ENCODE measurements at regions not wholly inside any gene's neighbourhood (a gene's known extent, or its start where the extent isn't known, plus 50 kb on each side); places are given as distances from the start of the nearest gene placed in this dataset.

GRCh38 chr16:55133654-55134053, 190.3 kb upstream of the IRX6 start:
- Histone ChIP-seq H3K4me1 (no peaks in the 10 kb centered on the region), H3K9me3 (no peaks in the 10 kb centered on the region), H3K4me3 (ENCODE audit: low read depth, low read length) (no peak overlapping the region), H3K36me3 (no peaks in the 10 kb centered on the region), H3K27me3 (no peaks in the 10 kb centered on the region; the same call in 1 of the 2 replicates)
- no peak for DNase-seq
- TF ChIP-seq CTCF (IDR thresholded peaks at IDR 0.05; ENCODE audit: low read depth, low read length), result no peak

- Histone ChIP-seq H3K27me3 (no peaks in the 10 kb centered on the region; the same call in 1 of the 2 replicates), H3K36me3 (no peaks in the 10 kb centered on the region), H3K4me3 (ENCODE audit: low read depth, low read length) (no peak overlapping the region), H3K4me1 (no peaks in the 10 kb centered on the region), H3K9me3 (no peaks in the 10 kb centered on the region)
- no peak for DNase-seq
- no peak for TF ChIP-seq CTCF (IDR thresholded peaks at IDR 0.05; ENCODE audit: low read depth, low read length)
These were observed 187.4 kb upstream of the IRX6 start for GRCh38 chr16:55136356-55137150.

DNA sequence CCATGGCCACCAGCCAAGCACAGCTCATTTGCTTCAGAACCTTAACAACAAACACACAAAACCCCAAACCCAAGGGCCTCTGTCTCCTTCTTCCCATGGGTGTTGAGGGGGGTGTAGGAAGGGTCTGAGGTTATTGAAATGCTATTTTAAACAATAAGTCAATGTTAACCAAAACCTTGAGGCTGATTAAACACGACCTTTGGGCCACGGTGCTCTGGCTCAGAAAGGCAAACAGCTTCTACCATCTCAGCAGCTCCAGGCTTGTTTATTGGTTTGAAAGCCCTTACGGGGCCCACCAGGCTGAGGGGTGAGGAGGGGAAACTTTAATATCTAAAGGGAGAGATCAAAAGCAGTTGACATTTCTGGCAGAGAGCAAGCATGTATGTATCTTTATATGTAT, 185.7 kb upstream of the IRX6 start:
- no peak for DNase-seq
- H3K36me3 ChIP-seq, result no peaks in the 10 kb centered on the region
- no peaks in the 10 kb centered on the region for H3K9me3 ChIP-seq
- TF ChIP-seq CTCF (IDR thresholded peaks at IDR 0.05; ENCODE audit: low read depth, low read length), result no peak
- H3K4me1 ChIP-seq, result no peaks in the 10 kb centered on the region
- H3K27me3 ChIP-seq, result no peaks in the 10 kb centered on the region; the same call in 1 of the 2 replicates
- H3K4me3 ChIP-seq (ENCODE audit: low read depth, low read length), result no peak overlapping the region

DNA sequence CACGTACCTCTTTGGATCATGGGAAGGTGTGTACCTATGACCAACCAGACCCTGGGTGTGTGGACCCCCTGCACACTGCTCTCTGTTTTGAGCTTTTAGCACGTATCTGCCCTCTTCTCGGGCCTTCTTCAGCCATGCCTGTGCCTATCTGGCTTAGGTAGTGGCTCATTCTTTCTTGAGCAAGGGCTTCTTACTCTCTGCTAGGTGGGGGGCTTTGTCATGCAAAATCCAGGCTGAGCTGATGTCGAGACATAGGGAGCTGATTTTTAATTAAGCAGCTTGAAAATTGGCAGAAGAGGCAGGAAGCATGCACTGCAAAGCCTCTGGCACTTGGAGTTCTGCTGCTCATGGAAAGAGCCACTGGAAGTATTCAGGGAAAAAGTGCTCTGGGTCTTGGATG, 181.6 kb upstream of the IRX6 start:
- no peak for TF ChIP-seq CTCF (IDR thresholded peaks at IDR 0.05; ENCODE audit: low read depth, low read length)

DNA sequence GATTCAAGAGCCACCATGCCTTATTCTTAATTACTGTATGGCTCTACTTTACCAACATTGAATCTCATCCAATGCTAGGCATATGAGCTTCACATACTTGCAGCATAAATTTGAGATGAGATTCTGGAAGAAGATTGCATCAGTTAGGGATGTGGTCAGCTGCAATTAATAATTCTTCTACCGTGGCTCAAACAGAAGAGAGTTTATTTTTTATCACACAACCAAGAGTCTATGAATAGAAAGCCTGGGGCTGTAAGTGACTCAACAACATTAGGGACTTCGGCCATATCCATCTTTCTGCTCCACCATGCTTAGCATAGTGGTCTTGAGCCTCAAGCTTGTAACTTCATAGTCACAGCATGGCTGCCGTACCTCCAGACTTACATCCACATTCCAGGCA, 179.4 kb upstream of the IRX6 start:
- Histone ChIP-seq H3K27me3 (no peaks in the 10 kb centered on the region), H3K4me1 (no peaks in the 10 kb centered on the region), H3K9me3 (no peaks in the 10 kb centered on the region), H3K36me3 (no peaks in the 10 kb centered on the region), H3K4me3 (ENCODE audit: low read depth, low read length) (no peak overlapping the region)
- no peak for TF ChIP-seq CTCF (IDR thresholded peaks at IDR 0.05; ENCODE audit: low read depth, low read length)
- DNase-seq, result no peak

More for the DNA sequence above, 181.6 kb upstream of the IRX6 start:
- H3K9me3 ChIP-seq, result no peaks in the 10 kb centered on the region
- DNase-seq, result no peak
- H3K36me3 ChIP-seq, result no peaks in the 10 kb centered on the region
- H3K27me3 ChIP-seq, result no peaks in the 10 kb centered on the region; the same call in 1 of the 2 replicates
- H3K4me1 ChIP-seq, result no peaks in the 10 kb centered on the region
- H3K4me3 ChIP-seq (ENCODE audit: low read depth, low read length), result no peak overlapping the region
